Smooth muscle cell (in vitro differentiated cells): ENCODE measurements at regions not wholly inside any gene's neighbourhood (a gene's known extent, or its start where the extent isn't known, plus 50 kb on each side); places are given as distances from the start of the nearest gene placed in this dataset.
"Not testable (repeated sequence)": the region's sequence is repeated elsewhere in the genome, so short reads cannot be mapped to it uniquely, and the experiment has no call there.

ENCODE experiments used
- DNase-seq: peaks from one replicate; lab custom pipeline; 2025; ENCODE audit not compliant: unreplicated experiment; lab: John Stamatoyannopoulos, UW
- H2AFZ ChIP-seq: fragments of 200-600 bp; sonication (generic); 2 replicates; pipeline ENCODE4 v1.6.0; 2016; ENCODE audit warnings: antibody characterized with exemption, low read depth, mild to moderate bottlenecking
- H3F3A ChIP-seq: fragments of 200-600 bp; sonication (generic); 2 replicates; pipeline ENCODE4 v1.6.0; 2017; ENCODE audit warnings: antibody characterized with exemption, low read depth
- H3K27ac ChIP-seq: fragments of 200-600 bp; sonication (generic); 2 replicates; pipeline ENCODE4 v1.5.1; 2016; ENCODE audit warnings: low read depth, mild to moderate bottlenecking
- H3K27me3 ChIP-seq: fragments of 200-600 bp; sonication (generic); 2 replicates; pipeline ENCODE4 v1.6.1; 2016; ENCODE audit warnings: low read depth, mild to moderate bottlenecking
- H3K36me3 ChIP-seq: fragments of 200-600 bp; sonication (generic); 2 replicates; pipeline ENCODE4 v1.5.1; 2016; ENCODE audit warnings: low read depth
- H3K4me1 ChIP-seq: fragments of 200-600 bp; sonication (generic); 2 replicates; pipeline ENCODE4 v1.5.1; 2016; ENCODE audit warnings: low read depth
- H3K4me2 ChIP-seq: fragments of 200-600 bp; sonication (generic); 2 replicates; pipeline ENCODE4 v1.6.0; 2016; ENCODE audit warnings: mild to moderate bottlenecking
- H3K4me3 ChIP-seq: fragments of 200-600 bp; sonication (generic); 2 replicates; pipeline ENCODE4 v1.5.1; 2016; ENCODE audit warnings: mild to moderate bottlenecking
- H3K79me2 ChIP-seq: fragments of 200-600 bp; sonication (generic); 2 replicates; pipeline ENCODE4 v1.6.0; 2016; ENCODE audit warnings: low read depth, mild to moderate bottlenecking
- H3K9ac ChIP-seq: fragments of 200-600 bp; sonication (generic); 2 replicates; pipeline ENCODE4 v1.6.0; 2016; ENCODE audit warnings: low read depth
- H3K9me3 ChIP-seq: fragments of 200-600 bp; sonication (generic); replicated peaks from 2 replicates; pipeline ENCODE4 v1.5.1; 2016; ENCODE audit warnings: low read depth
- H4K20me1 ChIP-seq: fragments of 200-600 bp; sonication (generic); 2 replicates; pipeline ENCODE4 v1.6.0; 2016; ENCODE audit warnings: low read depth
- CTCF ChIP-seq: fragments of 200-600 bp; sonication (generic); IDR thresholded peaks from 2 replicates; pipeline ENCODE4 v1.5.1; 2017; ENCODE audit warnings: borderline replicate concordance, mild to moderate bottlenecking, antibody characterized with exemption; ENCODE audit not compliant: insufficient read depth, poor library complexity, severe bottlenecking
- WGBS: methylation state at CpG from one replicate; pipeline ENCODE4 v1.1.7; 2016; ENCODE audit warnings: low lambda C conversion rate; 5-methylcytosine and 5-hydroxymethylcytosine counted together

GRCh38 chr14:25308244-25308643 lies 258.3 kb upstream of the STXBP6 start:
- no peaks in the 10 kb centered on the region for H3F3A ChIP-seq
- no peaks in the 10 kb centered on the region for H4K20me1 ChIP-seq
- TF ChIP-seq CTCF: no peak
- H3K27me3 ChIP-seq: no peaks in the 10 kb centered on the region
- H3K9me3 ChIP-seq: no peaks in the 10 kb centered on the region
- no peak overlapping the region for H2AFZ ChIP-seq
- no peak overlapping the region for H3K4me2 ChIP-seq
- H3K27ac ChIP-seq: no peak overlapping the region
- H3K4me3 ChIP-seq: no peak overlapping the region
- H3K79me2 ChIP-seq: no peaks in the 10 kb centered on the region
- H3K36me3 ChIP-seq: no peaks in the 10 kb centered on the region
- no peaks in the 10 kb centered on the region for H3K4me1 ChIP-seq
- 58% methylated on average over 3 of the region's 3 CpGs for WGBS
- no peak overlapping the region for H3K9ac ChIP-seq
- DNase-seq: no peak

DNA sequence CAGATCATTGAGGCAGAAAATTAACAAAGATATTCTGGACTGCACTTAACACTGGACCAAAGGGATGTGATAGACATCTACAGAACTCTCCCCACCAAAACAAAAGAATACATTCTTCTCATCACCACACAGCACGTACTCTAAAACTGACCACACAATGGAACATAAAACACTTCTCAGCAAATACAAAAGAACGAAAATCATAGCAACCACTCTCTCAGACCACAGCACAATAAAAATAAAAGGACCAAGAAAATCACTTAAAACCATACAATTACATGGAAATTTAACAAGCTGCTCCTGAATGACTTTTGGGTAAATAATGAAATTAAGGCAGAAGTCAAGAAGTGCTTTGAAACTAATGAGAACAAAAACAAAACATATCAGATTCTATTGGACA lies 254.0 kb upstream of the STXBP6 start:
- Histone ChIP-seq H3K9ac (no peak overlapping the region), H3K4me1 (no peaks in the 10 kb centered on the region), H4K20me1 (no peaks in the 10 kb centered on the region), H3K79me2 (no peaks in the 10 kb centered on the region), H3K36me3 (no peaks in the 10 kb centered on the region), H3K4me3 (no peak overlapping the region), H2AFZ (no peak overlapping the region), H3F3A (no peaks in the 10 kb centered on the region), H3K27me3 (no peaks in the 10 kb centered on the region), H3K27ac (no peak overlapping the region), H3K9me3 (no peaks in the 10 kb centered on the region), H3K4me2 (no peak overlapping the region)
- 64% methylated on average over 2 of the region's 2 CpGs for WGBS
- DNase-seq: no peak
- TF ChIP-seq CTCF: no peak

DNA sequence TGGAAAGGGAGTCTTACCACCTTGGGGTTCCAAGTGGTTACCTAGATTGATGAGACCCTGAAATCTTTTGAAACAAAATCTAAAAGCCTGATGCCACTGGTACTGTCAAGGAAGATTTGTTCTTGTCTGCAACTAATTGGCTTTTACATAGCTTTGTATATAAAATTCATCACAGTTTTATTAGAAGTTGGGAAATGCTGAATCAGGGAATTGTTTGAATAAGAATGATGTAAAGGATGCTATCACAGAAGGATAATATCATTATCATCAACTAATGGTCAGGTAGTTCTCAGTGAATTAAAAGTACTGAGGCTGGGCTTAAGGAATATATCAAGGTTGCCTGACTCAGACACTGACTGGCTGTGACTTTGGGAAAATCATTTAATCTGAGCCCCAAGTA lies 248.3 kb upstream of the STXBP6 start:
- no peak overlapping the region for H3K9ac ChIP-seq
- no peaks in the 10 kb centered on the region for H3K79me2 ChIP-seq
- TF ChIP-seq CTCF: no peak
- no peaks in the 10 kb centered on the region for H3K4me1 ChIP-seq
- H3F3A ChIP-seq: no peaks in the 10 kb centered on the region
- H3K9me3 ChIP-seq: no peaks in the 10 kb centered on the region
- no peaks in the 10 kb centered on the region for H3K36me3 ChIP-seq
- no peak overlapping the region for H3K4me3 ChIP-seq
- no peaks in the 10 kb centered on the region for H3K27me3 ChIP-seq
- no peaks in the 10 kb centered on the region for H4K20me1 ChIP-seq
- H3K4me2 ChIP-seq: no peak overlapping the region
- no peak for DNase-seq
- H3K27ac ChIP-seq: no peak overlapping the region
- no peak overlapping the region for H2AFZ ChIP-seq

DNA sequence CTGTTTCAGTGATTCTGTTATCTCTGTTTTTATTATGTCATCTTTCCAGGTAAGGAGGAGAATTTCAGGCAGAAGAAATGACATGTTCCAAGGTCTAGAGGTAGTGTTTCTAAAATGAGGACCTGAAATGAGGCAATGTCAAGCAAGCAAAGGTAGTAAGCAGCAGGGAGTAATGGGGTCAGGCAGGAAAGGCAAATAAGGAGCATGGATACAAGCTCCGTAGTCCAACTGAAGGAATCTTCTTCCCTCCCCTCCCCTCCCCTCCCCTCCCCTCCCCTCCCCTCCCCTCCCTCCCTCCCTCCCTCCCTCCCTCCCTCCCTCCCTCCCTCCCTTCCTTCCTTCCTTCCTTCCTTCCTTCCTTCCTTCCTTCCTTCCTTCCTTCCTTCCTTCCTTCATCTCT lies 240.2 kb upstream of the STXBP6 start:
- not testable (repeated sequence) for H3K9ac ChIP-seq, H3K4me3 ChIP-seq, H3F3A ChIP-seq, H3K4me2 ChIP-seq, H4K20me1 ChIP-seq, DNase-seq, H2AFZ ChIP-seq, H3K27ac ChIP-seq, H3K27me3 ChIP-seq, H3K79me2 ChIP-seq, H3K9me3 ChIP-seq, H3K36me3 ChIP-seq, H3K4me1 ChIP-seq
- WGBS: 86% methylated on average over 1 of the region's 1 CpG
